ENCODE measurements at regions not wholly inside any gene's neighbourhood (a gene's known extent, or its start where the extent isn't known, plus 50 kb on each side); places are given as distances from the start of the nearest gene placed in this dataset.

GRCh38 chr14:58816416-58817115 is 178.8 kb downstream of the DACT1 start:
- DNase-seq = no peak

GRCh38 chr14:58817846-58818245 is 180.1 kb downstream of the DACT1 start:
- no peak for DNase-seq

GRCh38 chr14:58820032-58820431 is 182.3 kb downstream of the DACT1 start:
- no peak for DNase-seq

- DNase-seq = no peak
Measured at GRCh38 chr14:58821421-58821820, 183.7 kb downstream of the DACT1 start.

- no peak for DNase-seq
Measured at GRCh38 chr14:58822856-58823255, 185.1 kb downstream of the DACT1 start.

DNA sequence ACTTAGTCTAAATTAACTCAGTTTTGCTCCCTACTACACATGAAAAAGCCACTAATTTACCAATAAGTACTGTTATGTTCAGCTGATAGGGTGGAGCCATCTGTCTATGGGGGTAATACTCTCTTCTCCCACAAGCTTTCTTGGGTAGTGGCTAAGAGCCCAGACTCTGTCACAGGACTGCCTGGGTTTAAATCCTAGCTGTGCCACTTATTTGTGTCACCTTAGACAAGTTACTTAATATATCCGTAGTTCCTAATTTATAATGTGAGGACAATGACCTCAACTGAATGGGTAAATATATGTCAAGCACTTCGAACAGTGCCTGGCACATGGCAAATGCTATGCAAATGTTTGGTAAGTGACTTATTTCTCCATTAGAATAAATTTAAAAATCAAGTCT is 185.6 kb downstream of the DACT1 start:
- no peak for DNase-seq

DNA sequence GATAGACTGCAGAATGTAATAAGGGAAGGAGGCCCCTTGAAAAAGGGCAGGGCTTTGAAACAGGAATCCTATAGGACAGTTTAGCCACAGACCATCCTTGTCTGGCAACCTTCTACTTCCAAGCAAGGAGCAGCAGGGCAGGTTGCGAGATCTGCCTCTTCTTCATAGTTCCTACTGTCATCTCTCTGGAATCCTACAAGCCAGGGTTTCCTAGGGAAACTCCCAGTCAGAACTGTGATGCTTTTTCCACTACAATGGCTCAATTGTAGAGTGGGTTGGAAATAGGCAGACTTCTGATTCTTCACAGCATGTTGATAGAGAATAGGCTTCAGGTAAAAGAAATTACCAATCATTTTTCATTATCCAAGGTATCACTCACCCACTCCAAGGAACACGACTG is 186.3 kb downstream of the DACT1 start:
- no peak for DNase-seq

GRCh38 chr14:58824796-58825195 is 187.0 kb downstream of the DACT1 start:
- DNase-seq = no peak

- DNase-seq = no peak
Measured at GRCh38 chr14:58825606-58826005, 187.8 kb downstream of the DACT1 start.

DNA sequence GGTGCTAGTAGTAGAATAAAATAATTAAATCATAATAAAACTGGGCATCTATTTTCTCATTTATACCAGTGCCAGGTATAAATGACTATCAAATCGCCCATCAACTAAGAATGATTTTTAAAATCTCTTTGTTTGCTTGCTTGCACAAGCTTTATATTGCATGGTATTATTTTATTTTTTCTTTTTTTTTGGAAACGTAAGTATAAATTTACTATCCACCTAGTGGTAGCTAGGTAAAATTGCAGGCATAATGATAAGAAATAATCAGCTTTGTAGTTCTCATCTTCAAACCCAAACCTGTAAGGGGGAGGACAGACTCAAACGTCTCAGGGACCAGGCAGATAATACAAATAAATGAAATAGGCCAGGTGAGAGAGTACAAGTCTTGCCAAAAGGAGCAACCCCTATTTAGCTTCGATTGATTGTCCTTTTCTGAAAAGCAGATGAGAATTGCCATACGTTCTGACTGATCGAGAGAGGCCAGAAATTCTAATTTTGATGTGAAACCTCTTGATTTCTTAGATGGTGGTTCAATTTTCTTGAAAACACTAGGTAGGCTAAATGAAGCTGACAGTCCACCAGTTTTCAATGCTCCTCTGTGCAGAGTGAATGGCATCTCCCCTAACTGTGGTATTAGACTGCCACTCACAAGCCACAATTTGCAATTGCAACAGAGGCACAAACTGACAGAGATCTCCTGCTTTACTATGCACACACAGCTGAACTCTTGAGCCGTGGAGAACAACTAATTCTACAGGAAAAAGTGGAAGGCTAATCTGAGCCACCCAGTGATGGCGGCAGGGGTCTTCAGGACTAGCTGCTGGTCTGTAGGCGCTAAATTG is 189.3 kb downstream of the DACT1 start:
- DNase-seq = no peak

DNA sequence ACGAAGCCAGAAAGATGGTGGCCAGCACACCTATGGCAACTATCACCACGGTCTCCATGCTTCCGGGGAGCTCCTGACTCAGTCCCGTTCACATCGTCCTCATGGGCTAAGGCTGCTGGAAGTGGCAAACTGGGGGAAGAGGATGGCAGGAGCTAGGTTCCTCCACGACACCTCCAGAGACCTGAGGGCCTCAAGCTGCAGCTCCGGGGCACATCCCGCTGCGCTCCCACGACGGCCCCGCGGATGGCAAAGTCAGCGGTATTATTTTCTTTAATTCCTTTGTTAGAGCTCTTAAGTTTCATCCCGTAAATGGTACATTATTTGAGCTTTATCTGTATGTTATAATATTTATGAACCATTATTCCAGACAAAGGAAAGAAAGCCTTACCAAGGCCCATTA is 190.5 kb downstream of the DACT1 start:
- DNase-seq = no peak

GRCh38 chr14:58829594-58829993 is 191.8 kb downstream of the DACT1 start:
- no peak for DNase-seq

DNA sequence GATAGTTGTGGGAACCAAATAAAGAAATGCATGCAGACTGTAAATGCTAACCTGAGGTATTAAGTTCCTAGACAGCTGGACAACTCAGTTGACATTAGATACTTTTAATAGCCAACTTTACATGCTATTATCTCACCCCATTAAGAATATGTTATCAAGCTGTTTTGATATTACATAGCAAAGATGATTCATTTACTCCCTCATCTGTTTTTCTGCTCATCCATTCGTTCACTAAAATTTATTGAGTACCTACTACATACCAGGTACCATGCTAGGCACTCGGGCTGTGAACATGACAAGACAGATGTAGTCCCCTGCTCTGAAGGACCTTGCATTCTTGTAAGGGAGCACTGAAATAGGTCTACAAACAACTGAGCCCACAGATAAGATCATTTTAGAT is 192.4 kb downstream of the DACT1 start:
- no peak for DNase-seq

DNA sequence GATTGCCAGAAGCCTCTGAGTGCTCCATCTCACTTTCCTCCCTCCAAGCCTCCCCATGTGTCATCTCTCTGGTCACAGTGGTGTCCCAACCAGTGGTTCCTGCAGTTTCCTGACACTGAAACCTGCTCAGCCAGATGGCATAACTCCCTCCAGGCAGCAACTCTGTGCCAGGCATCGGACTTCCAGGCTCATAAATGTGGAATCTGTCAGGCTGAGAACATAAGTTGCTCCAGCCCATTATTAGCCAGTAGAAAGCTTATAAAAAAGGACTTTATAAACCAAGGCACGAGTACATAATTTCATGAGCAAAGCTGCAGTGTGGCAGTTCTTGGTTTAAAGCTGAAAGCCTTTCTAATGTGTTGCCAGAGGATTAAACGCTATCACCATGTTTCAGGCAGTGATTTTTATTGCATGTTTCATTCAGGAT is 194.3 kb downstream of the DACT1 start:
- DNase-seq = no peak

- DNase-seq = no peak
Measured at GRCh38 chr14:58833634-58834378, 196.0 kb downstream of the DACT1 start.

DNA sequence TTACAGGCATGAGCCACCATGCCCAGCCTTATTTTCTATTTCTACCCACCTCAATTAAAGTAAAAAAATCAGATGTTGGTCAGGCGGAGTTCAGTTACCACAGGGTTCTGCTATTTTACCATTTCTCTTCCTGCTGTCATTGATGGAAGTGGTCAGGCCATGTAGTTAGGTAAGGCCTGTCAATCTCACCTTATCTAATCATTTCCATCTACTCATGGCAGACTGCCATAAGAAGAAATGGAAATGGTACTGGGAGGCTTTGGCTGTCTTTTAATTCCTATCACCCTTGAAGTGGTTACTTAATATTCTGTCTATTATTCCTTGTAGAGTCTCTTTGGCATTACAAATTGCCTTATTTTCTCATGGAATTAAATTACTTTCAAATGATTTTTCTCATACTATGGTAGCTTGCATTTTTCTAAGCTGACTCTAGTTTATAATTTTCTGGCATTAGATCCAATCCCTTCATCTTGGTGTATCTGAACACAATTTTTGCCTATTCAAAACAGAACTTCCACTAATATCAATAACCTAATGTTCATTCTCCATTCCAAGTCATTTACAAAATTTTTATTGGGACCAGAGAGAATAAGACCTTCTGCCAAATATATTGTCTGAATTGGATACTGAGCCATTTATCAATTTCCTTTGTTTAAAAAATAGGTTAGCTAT is 198.7 kb downstream of the DACT1 start:
- no peak for DNase-seq

DNA sequence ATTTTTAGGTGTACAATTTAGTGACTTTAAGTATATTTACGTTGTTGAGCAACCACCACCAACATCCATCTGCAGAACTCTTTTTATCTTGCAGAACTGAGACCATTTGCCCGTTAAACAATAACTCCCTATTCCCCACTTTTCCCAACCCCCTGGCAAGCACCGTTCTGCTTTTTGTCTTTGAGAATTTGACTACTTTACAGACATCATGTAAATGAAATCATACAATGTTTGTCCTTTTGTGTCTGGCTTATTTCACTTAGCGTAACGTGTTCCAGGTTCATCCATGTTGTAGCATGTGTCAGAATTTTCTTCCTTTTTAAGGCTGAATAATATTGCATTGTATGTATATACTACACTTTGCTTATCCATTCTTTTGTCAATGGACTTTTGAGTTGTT is 201.5 kb downstream of the DACT1 start:
- no peak for DNase-seq

DNA sequence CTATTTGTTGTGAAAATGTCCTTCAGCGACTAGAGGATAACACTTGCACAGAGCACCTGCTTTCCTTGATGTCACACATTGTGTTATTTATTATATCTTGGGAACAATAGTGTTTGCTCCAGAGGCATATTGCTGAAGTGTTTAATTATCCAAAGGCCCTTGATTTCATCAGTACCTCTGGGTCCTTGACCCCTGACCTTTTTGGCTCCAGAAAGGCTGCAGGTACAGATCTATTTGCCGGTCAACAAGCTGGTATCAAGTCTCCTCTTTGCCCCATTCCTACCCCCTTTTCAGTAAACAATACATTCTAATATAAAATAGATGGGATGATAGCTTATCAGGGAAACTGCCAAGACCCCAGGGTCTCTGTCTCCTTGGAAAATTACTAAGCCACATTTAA is 206.8 kb downstream of the DACT1 start:
- DNase-seq = no peak

- DNase-seq = no peak
Measured at GRCh38 chr14:58846682-58847465, 209.1 kb downstream of the DACT1 start.

GRCh38 chr14:58848365-58848764 is 210.6 kb downstream of the DACT1 start:
- no peak for DNase-seq

- no peak for DNase-seq
Measured at GRCh38 chr14:58849601-58850000, 211.8 kb downstream of the DACT1 start.

DNA sequence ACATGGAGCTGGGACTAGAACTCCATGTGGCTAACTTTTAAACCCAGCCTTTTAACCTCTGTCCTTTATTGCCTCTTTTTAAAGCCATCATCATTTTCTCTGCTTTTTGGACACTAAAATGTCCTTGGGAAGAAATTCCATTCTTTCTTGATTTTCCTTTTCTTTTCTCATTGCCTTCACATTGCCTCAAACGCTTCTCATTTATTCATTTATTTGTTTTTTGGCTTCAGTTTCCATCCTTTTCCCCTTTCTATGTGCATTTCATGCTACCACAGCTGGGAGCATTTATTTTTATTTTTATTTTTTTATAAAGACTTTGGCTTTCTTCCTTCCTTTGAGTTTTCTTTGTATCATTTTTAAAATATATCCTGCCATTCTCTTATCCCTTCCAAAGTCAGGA is 212.2 kb downstream of the DACT1 start:
- DNase-seq = no peak

All from stimulated activated CD4-positive, alpha-beta T cell treated with anti-CD3 and anti-CD28 coated beads, Interleukin-2, amount 100 ng/mL, for 48 hours (primary cell).